ENCODE measurements at regions not wholly inside any gene's neighbourhood (a gene's known extent, or its start where the extent isn't known, plus 50 kb on each side); places are given as distances from the start of the nearest gene placed in this dataset.

DNA sequence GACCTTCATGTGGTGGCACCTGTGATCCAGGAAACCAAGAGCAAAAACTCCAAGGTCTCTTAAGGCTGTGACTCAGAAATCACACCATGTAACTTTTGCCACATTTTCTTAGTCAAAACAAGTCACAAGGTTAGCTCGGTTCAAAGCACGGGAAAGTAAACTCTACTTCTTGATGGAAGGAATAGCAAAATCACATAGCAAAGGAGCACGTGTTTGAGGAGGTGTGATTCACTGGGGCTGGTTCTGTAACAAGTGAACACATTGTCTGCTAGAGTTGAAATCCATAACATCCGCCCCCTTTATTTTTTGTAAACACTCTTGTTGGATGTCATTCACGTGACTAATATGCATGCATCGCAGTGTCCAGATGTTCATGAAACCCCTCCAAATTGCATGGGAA, 415.0 kb upstream of the MAF start:
- no peak for FAIRE-seq
- Histone ChIP-seq H3K27me3 (ENCODE audit: control insufficient read depth in 2 of 2, insufficient read depth in 2 of 2, low read length in 2 of 2) (no peaks in the 10 kb centered on the region), H3K36me3 (ENCODE audit: control insufficient read depth in 2 of 2, extremely low read depth in 1 of 2, insufficient read depth in 2 of 2, low read length in 2 of 2) (no peaks in the 10 kb centered on the region), H3K9ac (replicated peaks; ENCODE audit: extremely low read depth, insufficient read depth, low read length) (no peak overlapping the region), H3K4me1 (ENCODE audit: control insufficient read depth, extremely low read depth, insufficient read depth, low read length) (no peaks in the 10 kb centered on the region), H3K9me1 (replicated peaks; ENCODE audit: control insufficient read depth, extremely low read depth, insufficient read depth, low read length) (no peaks in the 10 kb centered on the region), H2AFZ (ENCODE audit: low read depth, low read length) (no peak overlapping the region), H3K4me3 (replicated peaks in 1 of 3; ENCODE audit: insufficient read depth in 1 of 3, low read depth in 1 of 3, low read length in 3 of 3) (no peak overlapping the region), H3K79me2 (ENCODE audit: control insufficient read depth, insufficient read depth, low read length) (no peaks in the 10 kb centered on the region), H4K20me1 (replicated peaks; ENCODE audit: control insufficient read depth, extremely low read depth, insufficient read depth, low read length) (no peaks in the 10 kb centered on the region), H3K9me3 (replicated peaks; ENCODE audit: control insufficient read depth, insufficient read depth, low read length) (no peaks in the 10 kb centered on the region), H3K27ac (ENCODE audit: insufficient read depth, low read depth, low read length) (no peak overlapping the region), H3K4me2 (ENCODE audit: insufficient read depth, low read length) (no peak overlapping the region)
- dilution Hi-C loops (cut with MboI; ENCODE audit: extremely low pct_ligation_motif_present, low sequenced_read_pairs) (no loop called here), intact Hi-C loops (cut with micrococcal nuclease) (no loop called here)
- DNase-seq (ENCODE audit: low read depth, low spot score) = no peak
- BruUV-seq (replicated peaks) = no TSS peak
- POLR2A ChIA-PET = no interaction called here
- no peak for TF ChIP-seq JUN (IDR thresholded peaks at IDR 0.05; ENCODE audit: borderline replicate concordance, insufficient read depth, insufficient read length, low read depth)
- no peak for TF ChIP-seq POLR2A (IDR thresholded peaks at IDR 0.05; ENCODE audit: low read depth, low read length)
- no peak for TF ChIP-seq EZH2 (IDR thresholded peaks at IDR 0.05; ENCODE audit: borderline replicate concordance, low read depth, low read length, severe bottlenecking)
- TF ChIP-seq, protein P1, sequence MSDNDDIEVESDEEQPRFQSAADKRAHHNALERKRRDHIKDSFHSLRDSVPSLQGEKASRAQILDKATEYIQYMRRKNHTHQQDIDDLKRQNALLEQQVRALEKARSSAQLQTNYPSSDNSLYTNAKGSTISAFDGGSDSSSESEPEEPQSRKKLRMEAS (IDR thresholded peaks at IDR 0.05; ENCODE audit: insufficient read depth, insufficient read length) = no peak
- no peak for TF ChIP-seq FOS (IDR thresholded peaks at IDR 0.05; ENCODE audit: borderline replicate concordance, insufficient read depth, low read length)
- TF ChIP-seq POLR2AphosphoS5 (IDR thresholded peaks at IDR 0.05; ENCODE audit: insufficient read depth, low read depth, low read length) = no peak
- no peak for TF ChIP-seq MYC (IDR thresholded peaks at IDR 0.05; ENCODE audit: low read depth, low read length)
- TF ChIP-seq GATA2 (IDR thresholded peaks at IDR 0.05; ENCODE audit: insufficient read depth, insufficient read length, low read depth, low read length) = no peak
- TF ChIP-seq, protein P2, sequence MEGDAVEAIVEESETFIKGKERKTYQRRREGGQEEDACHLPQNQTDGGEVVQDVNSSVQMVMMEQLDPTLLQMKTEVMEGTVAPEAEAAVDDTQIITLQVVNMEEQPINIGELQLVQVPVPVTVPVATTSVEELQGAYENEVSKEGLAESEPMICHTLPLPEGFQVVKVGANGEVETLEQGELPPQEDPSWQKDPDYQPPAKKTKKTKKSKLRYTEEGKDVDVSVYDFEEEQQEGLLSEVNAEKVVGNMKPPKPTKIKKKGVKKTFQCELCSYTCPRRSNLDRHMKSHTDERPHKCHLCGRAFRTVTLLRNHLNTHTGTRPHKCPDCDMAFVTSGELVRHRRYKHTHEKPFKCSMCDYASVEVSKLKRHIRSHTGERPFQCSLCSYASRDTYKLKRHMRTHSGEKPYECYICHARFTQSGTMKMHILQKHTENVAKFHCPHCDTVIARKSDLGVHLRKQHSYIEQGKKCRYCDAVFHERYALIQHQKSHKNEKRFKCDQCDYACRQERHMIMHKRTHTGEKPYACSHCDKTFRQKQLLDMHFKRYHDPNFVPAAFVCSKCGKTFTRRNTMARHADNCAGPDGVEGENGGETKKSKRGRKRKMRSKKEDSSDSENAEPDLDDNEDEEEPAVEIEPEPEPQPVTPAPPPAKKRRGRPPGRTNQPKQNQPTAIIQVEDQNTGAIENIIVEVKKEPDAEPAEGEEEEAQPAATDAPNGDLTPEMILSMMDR (IDR thresholded peaks at IDR 0.05; ENCODE audit: extremely low read depth in 1 of 2, insufficient read depth in 1 of 2, low read depth in 1 of 2, low read length in 2 of 2) = no peak
- CTCF ChIA-PET = no interaction called here

All from endothelial cell of umbilical vein (primary cell).